ENCODE measurements at regions not wholly inside any gene's neighbourhood (a gene's known extent, or its start where the extent isn't known, plus 50 kb on each side); places are given as distances from the start of the nearest gene placed in this dataset.

GRCh38 chr13:67859904-67860303 is 629.8 kb upstream of the PCDH9 start:
- no peak for TF ChIP-seq CTCF (IDR thresholded peaks at IDR 0.05)
- no peak for TF ChIP-seq POLR2A (IDR thresholded peaks at IDR 0.05)
- TF ChIP-seq EP300 (IDR thresholded peaks at IDR 0.05): no peak
- no peak for TF ChIP-seq POLR2AphosphoS5 (IDR thresholded peaks at IDR 0.05)

Measured in sigmoid colon (tissue), 4 donors.